HepG2 (cell line): ENCODE measurements at regions not wholly inside any gene's neighbourhood (a gene's known extent, or its start where the extent isn't known, plus 50 kb on each side); places are given as distances from the start of the nearest gene placed in this dataset.

Experiments
- ATAC-seq: fragments of 200-7000 bp; cut with Tn5 transposase; 3 replicates; pipeline ENCODE4 v1.9.1; 2020; ENCODE audit warnings: mild to moderate bottlenecking, moderate library complexity
- BruUV-seq: library from RNA; stranded (reverse); fragments of 400-500 nt; replicated peaks from 2 replicates; lab custom pipeline; 2021; lab: Mats Ljungman, UMichigan
- CTCF ChIA-PET: fragments of 300-600 bp; formaldehyde crosslinking; extraction: SDS; loops from one replicate; lab custom pipeline; 2021; ENCODE audit warnings: low total read pairs, inconsistent platforms, low intra/inter-chr PET ratio; lab: Yijun Ruan, JAX
- POLR2A ChIA-PET: fragments of 350-600 bp; sonication (Branson Sonifier 250); formaldehyde crosslinking; loops from one replicate; lab custom pipeline; 2020; ENCODE audit warnings: antibody characterized with exemption, inconsistent platforms; lab: Yijun Ruan, JAX
- DNase-seq: peaks from one replicate; pipeline ENCODE4 v3.0.0-alpha.2; 2015; ENCODE audit warnings: low spot score
- FAIRE-seq: peaks from 3 replicates; lab custom pipeline; 2011; peaks lifted over from hg19 to GRCh38; lab: Jason Lieb, UNC
- H2AFZ ChIP-seq: one replicate; pipeline ENCODE4 v1.6.1; 2011; ENCODE audit warnings: low read length, inconsistent platforms
- H3K27ac ChIP-seq: fragments of 300-600 bp; 3 replicates; pipeline ENCODE4 v1.8.0; 2011; ENCODE audit warnings: mixed run types, mild to moderate bottlenecking, mixed read lengths, low read length, inconsistent platforms; ENCODE audit not compliant: insufficient read depth; ENCODE audit errors: extremely low read length
- H3K27me3 ChIP-seq, 2 experiments: fragments of 200-600 bp in 1 of 2; 2 replicates in 1 of 2; 3 replicates in 1 of 2; pipeline versions ENCODE4 v1.6.0 to v1.8.0; 2011; ENCODE audit warnings: low read length in 2 of 2, mild to moderate bottlenecking in 2 of 2, moderate library complexity in 2 of 2, inconsistent platforms in 1 of 2; ENCODE audit not compliant: insufficient read depth in 2 of 2, control insufficient read depth in 1 of 2
- H3K36me3 ChIP-seq, 2 experiments: fragments of 200-600 bp in 1 of 2; replicated peaks in 1 of 2; 2 replicates in 1 of 2; 3 replicates in 1 of 2; pipeline versions ENCODE4 v1.5.1 to v1.8.0; 2011; ENCODE audit warnings: low read length in 2 of 2, inconsistent platforms in 1 of 2; ENCODE audit not compliant: insufficient read depth in 2 of 2, control insufficient read depth in 1 of 2
- H3K4me1 ChIP-seq: 2 replicates; pipeline ENCODE4 v1.5.1; 2012; ENCODE audit warnings: low read length, inconsistent platforms; ENCODE audit not compliant: insufficient read depth
- H3K4me2 ChIP-seq: 2 replicates; pipeline ENCODE4 v1.6.0; 2011; ENCODE audit warnings: low read depth, low read length, inconsistent platforms
- H3K4me3 ChIP-seq, 3 experiments: fragments of 200-600 bp in 1 of 3; sonication (generic), shearing (Covaris generic) in 1 of 3; replicated peaks in 1 of 3; 2 replicates each; pipeline ENCODE4 v1.5.1; 2011 to 2016; ENCODE audit warnings: low read length in 3 of 3, inconsistent platforms in 2 of 3, low read depth in 2 of 3, mild to moderate bottlenecking in 2 of 3, control low read depth in 1 of 3, mixed read lengths in 1 of 3; ENCODE audit not compliant: insufficient read depth in 1 of 3
- H3K79me2 ChIP-seq: one replicate; pipeline ENCODE4 v1.6.1; 2011; ENCODE audit warnings: low read length, inconsistent platforms; ENCODE audit not compliant: insufficient read depth
- H3K9ac ChIP-seq: 2 replicates; pipeline ENCODE4 v1.6.0; 2011; ENCODE audit warnings: mild to moderate bottlenecking, low read depth, low read length, inconsistent platforms; ENCODE audit not compliant: insufficient read depth
- H3K9me3 ChIP-seq: 2 replicates; pipeline ENCODE4 v1.5.1; 2012; ENCODE audit warnings: mild to moderate bottlenecking, low read length
- H4K20me1 ChIP-seq: 2 replicates; pipeline ENCODE4 v1.6.0; 2011; ENCODE audit warnings: inconsistent platforms, mild to moderate bottlenecking, low read length, moderate library complexity; ENCODE audit not compliant: insufficient read depth
- ADNP ChIP-seq: sonication (generic); formaldehyde crosslinking; IDR thresholded peaks from 2 replicates; pipeline ENCODE4 v1.4.0; 2020; ENCODE audit warnings: missing genetic modification reagents
- ARNTL ChIP-seq: sonication (generic); formaldehyde crosslinking; IDR thresholded peaks from 2 replicates; pipeline ENCODE4 v1.4.0; 2020; ENCODE audit warnings: mild to moderate bottlenecking, missing genetic modification reagents
- ERF ChIP-seq: IDR thresholded peaks from 2 replicates; pipeline ENCODE4 v1.6.1; 2018; ENCODE audit warnings: missing biosample characterization, missing genetic modification reagents
- FOXJ3 ChIP-seq: sonication (generic); formaldehyde crosslinking; IDR thresholded peaks from 2 replicates; pipeline ENCODE4 v1.4.0; 2020; ENCODE audit warnings: missing genetic modification reagents, mild to moderate bottlenecking, borderline replicate concordance
- GABPA ChIP-seq, 2 experiments: IDR thresholded peaks; 2 replicates each; pipeline ENCODE4 v1.6.1; 2011 to 2016; ENCODE audit warnings: low read depth in 2 of 2, low read length in 1 of 2, missing biosample characterization in 1 of 2, missing genetic modification characterization in 1 of 2
- GMEB2 ChIP-seq: IDR thresholded peaks from 2 replicates; pipeline ENCODE4 v1.6.1; 2016; ENCODE audit warnings: missing biosample characterization, missing genetic modification reagents, low read depth
- HNF1A ChIP-seq, 2 experiments: sonication (generic) in 1 of 2; formaldehyde crosslinking in 1 of 2; IDR thresholded peaks; 2 replicates each; pipeline versions ENCODE4 v1.4.0 to v1.6.1; 2016 to 2020; ENCODE audit warnings: borderline replicate concordance in 1 of 2, low read depth in 1 of 2, mild to moderate bottlenecking in 1 of 2, missing genetic modification reagents in 1 of 2
- KMT2A ChIP-seq: sonication (generic); formaldehyde crosslinking; IDR thresholded peaks from 2 replicates; pipeline ENCODE4 v1.4.0; 2020; ENCODE audit warnings: missing genetic modification reagents
- PAXIP1 ChIP-seq: sonication (generic); formaldehyde crosslinking; conservative IDR thresholded peaks from 2 replicates; pipeline ENCODE4 v1.4.0; 2020; ENCODE audit warnings: mild to moderate bottlenecking, missing genetic modification reagents, moderate library complexity
- PITX1 ChIP-seq: sonication (generic); formaldehyde crosslinking; IDR thresholded peaks from 2 replicates; pipeline ENCODE4 v1.5.1; 2020; ENCODE audit warnings: mild to moderate bottlenecking, missing genetic modification reagents
- RFX5 ChIP-seq: IDR thresholded peaks from 2 replicates; pipeline ENCODE4 v1.6.1; 2011; ENCODE audit warnings: low read depth, low read length, improper control_type of control experiment
- SNAPC2 ChIP-seq: sonication (generic); formaldehyde crosslinking; IDR thresholded peaks from 2 replicates; pipeline ENCODE4 v1.8.1; 2022; ENCODE audit warnings: mild to moderate bottlenecking, missing genetic modification reagents
- THAP7 ChIP-seq: sonication (generic); formaldehyde crosslinking; IDR thresholded peaks from 2 replicates; pipeline ENCODE4 v1.8.1; 2023; ENCODE audit warnings: mild to moderate bottlenecking, missing genetic modification reagents
- ZNF30 ChIP-seq: sonication (generic); formaldehyde crosslinking; IDR thresholded peaks from 2 replicates; pipeline ENCODE4 v1.5.0; 2020; ENCODE audit warnings: mild to moderate bottlenecking, missing genetic modification reagents
- ZNF343 ChIP-seq: sonication (generic); formaldehyde crosslinking; IDR thresholded peaks from 2 replicates; pipeline ENCODE4 v1.4.0; 2020; ENCODE audit warnings: mild to moderate bottlenecking, missing genetic modification reagents
- WGBS: methylation state at CpG from one replicate; pipeline ENCODE4 v1.1.6; 2017; ENCODE audit warnings: low lambda C conversion rate; 5-methylcytosine and 5-hydroxymethylcytosine counted together
- in situ Hi-C: cut with HindIII; loops from 2 replicates; pipeline ENCODE4 v1.10.0; 2017; ENCODE audit warnings: low pct_unique_long_range_greater_than_20kb; ENCODE audit not compliant: extremely low pct_ligation_motif_present
- intact Hi-C: fragments of 100-400 bp; cut with micrococcal nuclease; formaldehyde crosslinking; loops from one replicate; pipeline ENCODE4 v1.10.0; 2022; ENCODE audit not compliant: unreplicated experiment

GRCh38 chr18:43882358-43883055 lies 605.2 kb upstream of the SYT4 start:
- WGBS = 23% methylated on average over 7 of the region's 7 CpGs
- CTCF ChIA-PET = no interaction called here
- no peak for TF ChIP-seq ERF (CRISPR knock-in tag)
- TF ChIP-seq ARNTL (CRISPR knock-in tag) = no peak
- no peak for TF ChIP-seq KMT2A (CRISPR knock-in tag)
- no peak for TF ChIP-seq PITX1 (CRISPR knock-in tag)
- TF ChIP-seq GMEB2 (CRISPR knock-in tag) = no peak
- no peak for TF ChIP-seq FOXJ3
- TF ChIP-seq ZNF343 (CRISPR knock-in tag) = no peak
- TF ChIP-seq PAXIP1 (CRISPR knock-in tag) = no peak
- TF ChIP-seq HNF1A (IDR thresholded peaks at IDR 0.05; ENCODE audit: low read depth) = no peak
- TF ChIP-seq HNF1A (CRISPR knock-in tag; IDR thresholded peaks at IDR 0.05; ENCODE audit: borderline replicate concordance) = no peak
- no peak for TF ChIP-seq THAP7 (CRISPR knock-in tag)
- no peak for TF ChIP-seq ADNP (CRISPR knock-in tag)
- no peak for TF ChIP-seq ZNF30 (CRISPR knock-in tag)
- TF ChIP-seq RFX5 = no peak
- no peak for TF ChIP-seq SNAPC2 (CRISPR knock-in tag)
- no peak for TF ChIP-seq GABPA (IDR thresholded peaks at IDR 0.05; ENCODE audit: low read depth, low read length)
- TF ChIP-seq GABPA (CRISPR knock-in tag; IDR thresholded peaks at IDR 0.05; ENCODE audit: low read depth) = no peak

More at GRCh38 chr18:43882358-43883055, 605.2 kb upstream of the SYT4 start:
- Histone ChIP-seq H3K9me3 (peaks cover 81% of the 10 kb centered on the region), H3K9ac (no peak overlapping the region), H3K27ac (no peak overlapping the region), H3K4me3 (no peak overlapping the region), H3K4me1 (no peaks in the 10 kb centered on the region), H3K27me3 (no peaks in the 10 kb centered on the region), H3K79me2 (no peaks in the 10 kb centered on the region), H4K20me1 (no peaks in the 10 kb centered on the region), H2AFZ (no peak overlapping the region), H3K4me2 (no peak overlapping the region), H3K36me3 (no peaks in the 10 kb centered on the region)
- in situ Hi-C loops (no loop called here), intact Hi-C loops (no loop called here)
- FAIRE-seq = no peak
- no TSS peak for BruUV-seq
- DNase-seq = no peak
- ATAC-seq = no peak
- POLR2A ChIA-PET = no interaction called here
